Liver (tissue), 8 donors: ENCODE measurements at regions not wholly inside any gene's neighbourhood (a gene's known extent, or its start where the extent isn't known, plus 50 kb on each side); places are given as distances from the start of the nearest gene placed in this dataset.

Source experiments
- DNase-seq: peaks from one replicate; pipeline ENCODE4 v3.0.0-alpha.2; 2017; ENCODE audit warnings: low spot score
- H3K27ac ChIP-seq, 2 donors: one replicate each; pipeline ENCODE4 v1.7.0; 2013; ENCODE audit warnings: inconsistent platforms in 2 of 2, low read length in 2 of 2, control low read depth in 1 of 2, low read depth in 1 of 2, mild to moderate bottlenecking in 1 of 2
- H3K27me3 ChIP-seq, 4 donors: one replicate each; pipeline versions ENCODE4 v1.6.1 to v1.7.0; 2013; ENCODE audit warnings: low read length in 3 of 4, inconsistent platforms in 1 of 4, mild to moderate bottlenecking in 1 of 4, moderate library complexity in 1 of 4; ENCODE audit not compliant: control insufficient read depth in 4 of 4, insufficient read depth in 4 of 4
- H3K36me3 ChIP-seq, 4 donors: one replicate each; pipeline versions ENCODE4 v1.6.1 to v1.7.0; 2013; ENCODE audit warnings: low read length in 3 of 4, mild to moderate bottlenecking in 3 of 4, low read depth in 1 of 4, moderate library complexity in 1 of 4; ENCODE audit not compliant: control insufficient read depth in 4 of 4, insufficient read depth in 3 of 4
- H3K4me1 ChIP-seq, 4 donors: one replicate each; pipeline versions ENCODE4 v1.6.1 to v1.7.0; 2013; ENCODE audit warnings: low read length in 3 of 4, mild to moderate bottlenecking in 3 of 4, moderate library complexity in 1 of 4; ENCODE audit not compliant: control insufficient read depth in 4 of 4, insufficient read depth in 4 of 4
- H3K4me3 ChIP-seq, 3 donors: one replicate each; pipeline versions ENCODE4 v1.6.1 to v1.7.0; 2013; ENCODE audit warnings: low read length in 3 of 3, control low read depth in 1 of 3, low read depth in 1 of 3, mild to moderate bottlenecking in 1 of 3
- H3K9ac ChIP-seq, 2 donors: one replicate each; pipeline ENCODE4 v1.7.0; 2013; ENCODE audit warnings: low read length in 2 of 2, mild to moderate bottlenecking in 2 of 2, moderate library complexity in 2 of 2, control low read depth in 1 of 2, low read depth in 1 of 2
- H3K9me3 ChIP-seq, 4 donors: one replicate each; pipeline versions ENCODE4 v1.6.1 to v1.7.0; 2013; ENCODE audit warnings: low read length in 3 of 4; ENCODE audit not compliant: control insufficient read depth in 4 of 4
- CTCF ChIP-seq: fragments of 150-350 bp; IDR thresholded peaks from 2 replicates; pipeline ENCODE4 v1.5.1; 2017; ENCODE audit warnings: improper control_type of control experiment, low read depth, low read length; ENCODE audit not compliant: missing input control
- EGR1 ChIP-seq, 2 donors: IDR thresholded peaks; 2 replicates each; pipeline ENCODE4 v1.6.1; 2016 to 2018; ENCODE audit warnings: antibody characterized with exemption in 2 of 2, low read depth in 2 of 2
- FOXA1 ChIP-seq: IDR thresholded peaks from 2 replicates; pipeline ENCODE4 v1.6.1; 2016; ENCODE audit warnings: antibody characterized with exemption
- FOXA2 ChIP-seq: IDR thresholded peaks from 2 replicates; pipeline ENCODE4 v1.6.1; 2016; ENCODE audit warnings: antibody characterized with exemption
- GABPA ChIP-seq, 2 donors: IDR thresholded peaks in 1 of 2; conservative IDR thresholded peaks in 1 of 2; 2 replicates each; pipeline ENCODE4 v1.6.1; 2016; ENCODE audit warnings: antibody characterized with exemption in 2 of 2, mild to moderate bottlenecking in 1 of 2, moderate library complexity in 1 of 2
- HNF4A ChIP-seq, 2 donors: conservative IDR thresholded peaks; 2 replicates each; pipeline ENCODE4 v1.6.1; 2016; ENCODE audit warnings: antibody characterized with exemption in 2 of 2, mild to moderate bottlenecking in 2 of 2
- JUND ChIP-seq, 2 donors: IDR thresholded peaks; 2 replicates each; pipeline ENCODE4 v1.6.1; 2016; ENCODE audit warnings: antibody characterized with exemption in 2 of 2
- MAX ChIP-seq: IDR thresholded peaks from 2 replicates; pipeline ENCODE4 v1.6.1; 2016; ENCODE audit warnings: antibody characterized with exemption
- NR2F2 ChIP-seq: IDR thresholded peaks from 2 replicates; pipeline ENCODE4 v1.6.1; 2016; ENCODE audit warnings: antibody characterized with exemption
- RAD21 ChIP-seq, 2 donors: IDR thresholded peaks; 2 replicates each; pipeline ENCODE4 v1.6.1; 2016; ENCODE audit warnings: antibody characterized with exemption in 2 of 2, mild to moderate bottlenecking in 2 of 2
- RXRA ChIP-seq, 2 donors: IDR thresholded peaks; 2 replicates each; pipeline ENCODE4 v1.6.1; 2017 to 2018; ENCODE audit warnings: antibody characterized with exemption in 2 of 2, mild to moderate bottlenecking in 1 of 2
- SP1 ChIP-seq: IDR thresholded peaks from 2 replicates; pipeline ENCODE4 v1.6.1; 2018; ENCODE audit warnings: antibody characterized with exemption, mild to moderate bottlenecking
- TAF1 ChIP-seq: conservative IDR thresholded peaks from 2 replicates; pipeline ENCODE4 v1.6.1; 2016; ENCODE audit warnings: antibody characterized with exemption, mild to moderate bottlenecking
- YY1 ChIP-seq: IDR thresholded peaks from 2 replicates; pipeline ENCODE4 v1.6.1; 2016; ENCODE audit warnings: antibody characterized with exemption, mild to moderate bottlenecking
- ZBTB33 ChIP-seq: IDR thresholded peaks from 2 replicates; pipeline ENCODE4 v1.6.1; 2016; ENCODE audit warnings: antibody characterized with exemption
- WGBS: extraction: QIAGEN DNeasy Blood & Tissue Kit; methylation state at CpG from one replicate; pipeline ENCODE4 v1.1.7; 2013; 5-methylcytosine and 5-hydroxymethylcytosine counted together
- TF ChIP-seq, protein P1 (sequence below): IDR thresholded peaks from 2 replicates; pipeline ENCODE4 v1.6.1; 2016; ENCODE audit warnings: antibody characterized with exemption
- donor health status: healthy.
- donor health status: healthy.
- donor health status: healthy.
- donor health status: healthy.
- donor health status: healthy.

DNA sequence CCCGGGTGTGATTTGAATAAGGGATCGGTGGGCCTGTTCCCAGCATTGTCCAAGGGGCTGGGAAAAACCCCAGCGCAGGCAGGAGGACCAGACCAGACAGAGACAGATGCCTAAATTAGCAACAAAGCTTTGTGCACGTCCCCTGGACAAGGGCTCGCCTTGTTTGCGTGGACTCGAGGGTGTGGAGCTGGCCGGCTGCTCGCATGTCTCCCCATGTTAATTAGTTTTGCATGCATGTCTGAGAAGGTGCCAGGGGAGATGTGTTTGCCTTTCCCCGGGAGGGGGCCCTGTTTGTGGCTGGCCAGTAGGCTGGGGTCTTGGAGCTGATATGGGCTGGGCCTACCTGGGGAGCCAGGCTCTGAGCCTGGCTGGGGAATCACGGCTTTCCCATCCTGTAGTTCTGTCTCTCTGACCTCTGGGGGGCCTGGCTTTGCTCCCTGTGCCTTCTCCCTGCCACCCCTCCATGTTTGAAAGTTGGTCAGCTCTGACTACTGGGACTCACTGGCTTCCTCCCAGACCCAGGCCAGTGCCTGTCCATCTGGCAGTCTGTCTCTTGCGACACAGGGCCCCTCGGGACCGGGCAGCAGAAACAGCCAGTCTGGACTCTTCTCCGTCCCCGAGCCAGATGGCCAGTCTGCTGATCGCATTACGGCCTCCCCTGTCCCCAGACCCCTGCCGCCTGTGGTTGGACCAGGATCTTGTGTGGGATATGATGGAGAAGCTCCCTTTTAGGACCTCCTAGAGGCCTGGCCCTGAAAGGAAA, 55.4 kb upstream of the POLG start:
- Histone ChIP-seq H3K27me3 (peaks cover 0 to 2% (median 0%) of the 10 kb centered on the region in 4 donors), H3K4me3 (no peak overlapping the region), H3K27ac (no peak overlapping the region), H3K9ac (no peak overlapping the region), H3K9me3 (no peaks in the 10 kb centered on the region), H3K4me1 (no peaks in the 10 kb centered on the region), H3K36me3 (no peaks in the 10 kb centered on the region)
- TF ChIP-seq TAF1 (no peak), HNF4A (conservative IDR thresholded peaks at IDR 0.05) (no peak), RAD21 (IDR thresholded peaks at IDR 0.05) (no peak), NR2F2 (no peak), FOXA2 (no peak), EGR1 (IDR thresholded peaks at IDR 0.05; ENCODE audit: low read depth in 2 of 2) (no peak)
- WGBS = 64% methylated on average over 19 of the region's 19 CpGs
- DNase-seq = no peak

DNA sequence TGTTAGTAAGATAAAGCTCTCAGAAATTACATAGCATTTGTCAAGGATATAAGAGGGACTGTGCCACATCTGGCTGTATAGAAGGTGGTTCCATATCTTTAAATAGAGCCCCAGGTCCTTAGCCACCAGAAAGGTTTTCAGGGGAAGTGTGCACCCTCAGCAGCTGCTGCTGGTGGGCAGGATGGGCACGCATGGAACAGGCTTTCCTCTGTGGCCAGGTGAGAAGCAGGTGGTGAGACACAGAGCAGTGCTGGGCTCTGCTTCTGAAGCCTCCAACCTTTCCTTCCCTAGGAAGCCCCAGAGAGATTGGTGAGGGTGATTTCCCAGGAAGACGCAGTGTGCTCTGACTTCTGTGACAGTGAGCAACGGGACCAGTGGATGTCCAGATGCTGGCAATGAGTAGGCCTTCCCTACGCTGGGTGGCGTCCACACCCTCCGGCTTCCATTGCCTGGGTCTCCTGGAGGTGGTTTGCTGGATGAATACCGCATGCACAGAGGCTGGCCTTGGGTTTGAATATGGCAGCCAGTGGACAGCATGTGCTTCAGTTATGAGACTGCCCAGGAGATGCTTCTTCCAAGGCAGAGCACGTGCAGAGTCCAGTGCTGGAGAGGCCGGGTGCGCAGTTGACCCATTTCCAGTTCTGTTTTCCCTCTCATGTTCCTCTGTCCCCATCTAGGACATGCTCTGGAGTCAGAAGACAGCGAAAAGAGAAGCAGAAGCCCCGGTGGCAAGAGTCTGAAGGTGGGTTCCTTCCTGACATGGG, 52.7 kb upstream of the POLG start:
- no peaks in the 10 kb centered on the region for H3K27me3 ChIP-seq
- 87% methylated on average over 12 of the region's 12 CpGs for WGBS
- no peak for DNase-seq

More for the DNA sequence above, 52.7 kb upstream of the POLG start:
- Histone ChIP-seq H3K9ac (no peak overlapping the region), H3K27ac (no peak overlapping the region), H3K36me3 (no peaks in the 10 kb centered on the region), H3K9me3 (no peaks in the 10 kb centered on the region), H3K4me1 (no peaks in the 10 kb centered on the region), H3K4me3 (no peak overlapping the region)
- no peak for TF ChIP-seq MAX
- no peak for TF ChIP-seq RAD21 (IDR thresholded peaks at IDR 0.05)
- no peak for TF ChIP-seq GABPA (IDR thresholded peaks at IDR 0.05 in 1 of 2, conservative IDR thresholded peaks at IDR 0.05 in 1 of 2)
- TF ChIP-seq RXRA (IDR thresholded peaks at IDR 0.05) = no peak
- TF ChIP-seq FOXA1 = no peak
- no peak for TF ChIP-seq CTCF
- no peak for TF ChIP-seq SP1
- no peak for TF ChIP-seq YY1
- no peak for TF ChIP-seq ZBTB33
- TF ChIP-seq TAF1 = no peak
- no peak for TF ChIP-seq JUND (IDR thresholded peaks at IDR 0.05)
- TF ChIP-seq, protein P1, sequence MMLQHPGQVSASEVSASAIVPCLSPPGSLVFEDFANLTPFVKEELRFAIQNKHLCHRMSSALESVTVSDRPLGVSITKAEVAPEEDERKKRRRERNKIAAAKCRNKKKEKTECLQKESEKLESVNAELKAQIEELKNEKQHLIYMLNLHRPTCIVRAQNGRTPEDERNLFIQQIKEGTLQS = no peak
